GM23338 (cell line): ENCODE measurements at regions not wholly inside any gene's neighbourhood (a gene's known extent, or its start where the extent isn't known, plus 50 kb on each side); places are given as distances from the start of the nearest gene placed in this dataset.

Experiments
- CTCF ChIP-seq, 2 experiments: fragments of 200-600 bp in 1 of 2; sonication (generic) in 1 of 2; conservative IDR thresholded peaks; 2 replicates each; pipeline versions ENCODE4 v1.5.1 to v1.6.1; 2016 to 2017; ENCODE audit warnings: antibody characterized with exemption in 2 of 2, low read depth in 2 of 2, mild to moderate bottlenecking in 2 of 2, moderate library complexity in 1 of 2
- EZH2 ChIP-seq: fragments of 200-600 bp; sonication (generic); IDR thresholded peaks from one replicate; pipeline ENCODE4 v1.8.0; 2017; ENCODE audit warnings: antibody characterized with exemption, mild to moderate bottlenecking, low read depth; ENCODE audit not compliant: unreplicated experiment
- REST ChIP-seq: IDR thresholded peaks from one replicate; pipeline ENCODE4 v1.6.1; 2018; ENCODE audit warnings: antibody characterized with exemption; ENCODE audit not compliant: unreplicated experiment
- ZNF114 ChIP-seq: fragments of 250-450 bp; sonication (Bioruptor Pico); IDR thresholded peaks from 2 replicates; pipeline ENCODE4 v1.5.0; 2020; ENCODE audit warnings: mild to moderate bottlenecking, moderate library complexity
- ZNF462 ChIP-seq: fragments of 250-450 bp; sonication (Bioruptor Pico); IDR thresholded peaks from 2 replicates; pipeline ENCODE4 v1.5.0; 2020; ENCODE audit warnings: mild to moderate bottlenecking, moderate library complexity

- TF ChIP-seq CTCF (conservative IDR thresholded peaks at IDR 0.05; ENCODE audit: low read depth in 2 of 2), result no peak
- no peak for TF ChIP-seq ZNF114 (CRISPR knock-in tag)
- no peak for TF ChIP-seq EZH2
- TF ChIP-seq ZNF462, result no peak
- no peak for TF ChIP-seq REST
Observed at GRCh38 chr7:81503336-81503735, 266.5 kb downstream of the HGF start.
